ENCODE measurements at regions not wholly inside any gene's neighbourhood (a gene's known extent, or its start where the extent isn't known, plus 50 kb on each side); places are given as distances from the start of the nearest gene placed in this dataset.

DNA sequence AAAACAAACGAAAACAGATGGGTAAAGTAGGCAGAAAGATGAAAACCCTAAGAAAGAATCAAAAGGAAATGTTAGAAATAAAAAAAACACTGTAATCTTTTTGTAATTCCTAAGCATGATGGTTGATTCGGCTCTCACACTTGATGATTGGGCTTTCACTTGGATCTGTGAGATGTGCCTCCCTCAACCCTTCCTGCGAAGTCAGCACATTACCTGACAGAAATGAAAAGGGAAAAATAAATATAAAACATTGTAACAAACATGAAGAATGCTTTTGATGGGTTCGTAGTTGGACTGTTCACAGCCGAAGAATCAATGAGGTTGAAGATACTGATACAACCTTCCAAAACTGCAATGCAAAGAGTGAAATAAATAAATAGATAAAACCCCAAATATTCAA lies 99.8 kb downstream of the AKR1D1 start:
- intact Hi-C loops (cut with DNase I): no loop called here
- WGBS, 4 donors: 90 to 95% (median 95%) methylated on average over 5 of the region's 5 CpGs

DNA sequence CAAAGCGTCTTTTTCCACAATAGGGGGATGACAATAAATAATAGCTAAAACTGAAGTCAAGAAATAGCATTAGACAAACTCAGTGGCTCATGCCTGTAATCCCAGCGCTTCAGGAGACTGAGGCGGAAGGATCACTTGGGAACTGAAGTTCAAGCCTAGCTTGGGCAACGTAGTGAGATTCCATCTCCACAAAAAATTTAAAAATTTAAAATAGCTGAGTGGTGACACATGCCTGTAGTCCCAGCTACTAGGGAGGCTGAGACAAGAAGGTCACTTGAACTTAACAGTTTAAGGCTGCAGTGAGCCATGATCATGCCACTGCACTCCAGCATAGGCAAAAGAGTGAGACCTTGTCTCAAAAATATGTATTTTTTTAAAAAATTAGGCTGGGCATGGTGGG lies 107.9 kb downstream of the AKR1D1 start:
- no peak overlapping the region for H3K4me3 ChIP-seq
- H3K4me1 ChIP-seq: peaks cover 0 to 5% (median 0%) of the 10 kb centered on the region in 12 donors
- WGBS, 4 donors: 95 to 96% (median 96%) methylated on average over 4 of the region's 4 CpGs
- intact Hi-C loops (cut with DNase I): no loop called here
- peaks cover 0 to 25% (median 15%) of the 10 kb centered on the region in 12 donors for H3K9me3 ChIP-seq
- no peak for DNase-seq
- ATAC-seq: no peak
- no peak overlapping the region for H3K27ac ChIP-seq
- no peaks in the 10 kb centered on the region for H3K27me3 ChIP-seq
- no peaks in the 10 kb centered on the region for H3K36me3 ChIP-seq
- TF ChIP-seq, protein P1, sequence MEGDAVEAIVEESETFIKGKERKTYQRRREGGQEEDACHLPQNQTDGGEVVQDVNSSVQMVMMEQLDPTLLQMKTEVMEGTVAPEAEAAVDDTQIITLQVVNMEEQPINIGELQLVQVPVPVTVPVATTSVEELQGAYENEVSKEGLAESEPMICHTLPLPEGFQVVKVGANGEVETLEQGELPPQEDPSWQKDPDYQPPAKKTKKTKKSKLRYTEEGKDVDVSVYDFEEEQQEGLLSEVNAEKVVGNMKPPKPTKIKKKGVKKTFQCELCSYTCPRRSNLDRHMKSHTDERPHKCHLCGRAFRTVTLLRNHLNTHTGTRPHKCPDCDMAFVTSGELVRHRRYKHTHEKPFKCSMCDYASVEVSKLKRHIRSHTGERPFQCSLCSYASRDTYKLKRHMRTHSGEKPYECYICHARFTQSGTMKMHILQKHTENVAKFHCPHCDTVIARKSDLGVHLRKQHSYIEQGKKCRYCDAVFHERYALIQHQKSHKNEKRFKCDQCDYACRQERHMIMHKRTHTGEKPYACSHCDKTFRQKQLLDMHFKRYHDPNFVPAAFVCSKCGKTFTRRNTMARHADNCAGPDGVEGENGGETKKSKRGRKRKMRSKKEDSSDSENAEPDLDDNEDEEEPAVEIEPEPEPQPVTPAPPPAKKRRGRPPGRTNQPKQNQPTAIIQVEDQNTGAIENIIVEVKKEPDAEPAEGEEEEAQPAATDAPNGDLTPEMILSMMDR (IDR thresholded peaks at IDR 0.05): no peak
- TF ChIP-seq POLR2A (IDR thresholded peaks at IDR 0.05): no peak

More for the DNA sequence above, 99.8 kb downstream of the AKR1D1 start:
- no peaks in the 10 kb centered on the region for H3K27me3 ChIP-seq
- TF ChIP-seq, protein P1 (IDR thresholded peaks at IDR 0.05): no peak
- TF ChIP-seq POLR2A (IDR thresholded peaks at IDR 0.05): no peak
- no peak overlapping the region for H3K27ac ChIP-seq
- H3K4me3 ChIP-seq: no peak overlapping the region
- DNase-seq: no peak
- H3K9me3 ChIP-seq: peaks cover 0 to 16% (median 5%) of the 10 kb centered on the region in 12 donors
- H3K36me3 ChIP-seq: no peaks in the 10 kb centered on the region
- no peak for ATAC-seq
- H3K4me1 ChIP-seq: no peaks in the 10 kb centered on the region

DNA sequence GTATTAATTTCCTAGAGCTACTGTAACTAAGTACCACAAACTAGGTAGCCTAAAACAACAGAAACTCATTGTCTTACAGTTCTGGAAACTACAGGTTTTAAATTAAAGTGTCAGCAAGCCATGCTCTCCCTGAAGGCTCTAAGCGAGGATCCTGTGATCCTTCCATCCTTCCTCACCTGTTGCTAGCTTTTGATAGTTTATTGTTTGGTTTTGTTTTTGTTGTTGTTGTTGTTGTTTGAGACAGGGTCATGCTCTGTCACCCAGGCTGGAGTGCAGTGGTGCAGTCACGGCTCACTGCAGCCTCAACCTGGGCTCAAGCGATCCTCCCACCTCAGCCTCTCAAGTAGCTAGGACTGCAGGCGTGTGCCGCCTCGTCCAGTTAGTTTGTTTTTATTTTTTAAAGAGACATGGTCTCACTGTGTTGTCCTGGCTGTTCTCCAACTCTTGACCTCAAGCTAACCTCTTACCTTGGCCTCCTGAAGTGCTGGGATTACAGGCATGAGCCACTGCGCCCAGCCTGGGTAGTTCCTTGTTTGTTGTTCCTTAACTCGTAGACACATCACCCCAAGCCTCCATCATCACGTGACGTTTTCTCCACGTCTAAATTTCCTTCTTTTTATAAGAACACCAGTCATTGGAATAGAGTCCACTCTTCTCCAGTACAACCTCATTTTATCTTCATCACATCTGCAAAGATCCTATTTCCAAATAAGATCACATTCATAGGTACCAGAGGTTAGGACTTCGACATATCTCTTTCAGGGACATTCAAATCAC lies 109.1 kb downstream of the AKR1D1 start:
- peaks cover 0 to 29% (median 15%) of the 10 kb centered on the region in 12 donors for H3K9me3 ChIP-seq
- peaks cover 0 to 5% (median 0%) of the 10 kb centered on the region in 12 donors for H3K4me1 ChIP-seq
- DNase-seq (no peak), ATAC-seq (no peak)
- no peaks in the 10 kb centered on the region for H3K27me3 ChIP-seq
- TF ChIP-seq POLR2A (IDR thresholded peaks at IDR 0.05): no peak
- TF ChIP-seq, protein P1 (IDR thresholded peaks at IDR 0.05): no peak
- no peak overlapping the region for H3K4me3 ChIP-seq
- H3K36me3 ChIP-seq: no peaks in the 10 kb centered on the region
- 91 to 97% (median 94%) methylated on average over 12 of the region's 12 CpGs for WGBS, 4 donors
- no peak overlapping the region for H3K27ac ChIP-seq
- intact Hi-C loops (cut with DNase I): no loop called here

DNA sequence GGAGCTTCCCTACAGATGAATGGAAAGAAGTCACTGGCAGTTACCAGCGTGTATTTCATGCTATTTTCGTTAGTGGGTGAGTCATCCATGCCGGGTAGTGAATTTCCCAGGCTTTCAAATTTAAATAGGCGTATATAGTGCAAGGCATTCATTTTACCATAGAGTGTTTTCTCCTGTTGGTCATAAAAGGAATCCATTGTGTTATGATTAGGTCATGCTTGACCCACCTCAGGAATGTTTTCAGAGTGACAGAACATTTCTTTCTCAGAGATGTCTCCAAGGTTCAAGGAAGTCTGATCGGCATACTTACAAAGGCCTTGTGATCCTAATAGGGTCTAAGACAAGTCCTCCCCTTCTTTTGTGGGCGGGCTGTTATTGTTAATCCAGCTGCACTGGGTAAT lies 110.7 kb downstream of the AKR1D1 start:
- Histone ChIP-seq H3K4me1 (peaks cover 0 to 5% (median 0%) of the 10 kb centered on the region in 12 donors), H3K4me3 (no peak overlapping the region), H3K27ac (peak overlapping the region in 5 of 12 donors; percentile 11 to 57 (median 28)), H3K36me3 (no peaks in the 10 kb centered on the region), H3K27me3 (no peaks in the 10 kb centered on the region), H3K9me3 (peaks cover 0 to 29% (median 15%) of the 10 kb centered on the region in 12 donors)
- peak in 3 of 4 donors; percentile 41 to 68 (median 52) for ATAC-seq
- WGBS, 4 donors: 37 to 56% (median 51%) methylated on average over 6 of the region's 6 CpGs
- DNase-seq: peak in 1 of 5 donors; percentile 8
- intact Hi-C loops (cut with DNase I): no loop called here
- TF ChIP-seq POLR2A (IDR thresholded peaks at IDR 0.05): no peak
- TF ChIP-seq, protein P1 (IDR thresholded peaks at IDR 0.05): no peak
